K562 (cell line): ENCODE measurements at regions not wholly inside any gene's neighbourhood (a gene's known extent, or its start where the extent isn't known, plus 50 kb on each side); places are given as distances from the start of the nearest gene placed in this dataset.

Source experiments
- ATAC-seq: fragments of 200-7000 bp; cut with Tn5 transposase; 3 replicates; pipeline ENCODE4 v1.9.1; 2020; ENCODE audit warnings: moderate library complexity
- BruUV-seq: library from RNA; stranded (reverse); fragments of 400-500 nt; replicated peaks from 2 replicates; lab custom pipeline; 2021; lab: Mats Ljungman, UMichigan
- CTCF ChIA-PET: fragments of 300-600 bp; formaldehyde crosslinking; extraction: SDS; loops from one replicate; lab custom pipeline; 2021; ENCODE audit warnings: low intra/inter-chr PET ratio; lab: Yijun Ruan, JAX
- POLR2A ChIA-PET: fragments of 300-600, 350-650 bp; sonication (Branson Sonifier 250); formaldehyde crosslinking; extraction: SDS; loops from one replicate; lab custom pipeline; 2021; ENCODE audit warnings: antibody characterized with exemption, inconsistent platforms; lab: Yijun Ruan, JAX
- DNase-seq, 4 experiments: peaks; one replicate each; pipeline versions ENCODE4 v3.0.0 to v3.0.0-alpha.2; 2011 to 2018; ENCODE audit warnings: low spot score in 3 of 4, mixed read lengths in 3 of 4; ENCODE audit errors: extremely low read depth in 1 of 4
- FAIRE-seq: peaks from 2 replicates; lab custom pipeline; 2011; peaks lifted over from hg19 to GRCh38; lab: Jason Lieb, UNC
- H2AFZ ChIP-seq: 2 replicates; pipeline ENCODE4 v1.6.0; 2011; ENCODE audit warnings: low read depth, low read length, control low read depth, inconsistent platforms
- H3K27ac ChIP-seq: fragments of 200-600 bp; 3 replicates; pipeline ENCODE4 v1.8.0; 2011; ENCODE audit warnings: low read depth, mild to moderate bottlenecking, control low read depth, inconsistent platforms, low read length, moderate library complexity, mixed read lengths; ENCODE audit errors: extremely low read depth
- H3K27me3 ChIP-seq, 2 experiments: fragments of 300-600 bp in 1 of 2; 2 replicates in 1 of 2; 3 replicates in 1 of 2; pipeline versions ENCODE4 v1.6.0 to v1.8.0; 2011; ENCODE audit warnings: inconsistent platforms in 2 of 2, low read length in 2 of 2, mild to moderate bottlenecking in 1 of 2, mixed read lengths in 1 of 2, moderate library complexity in 1 of 2; ENCODE audit not compliant: control insufficient read depth in 2 of 2, insufficient read depth in 2 of 2
- H3K36me3 ChIP-seq: fragments of 300-600 bp; 3 replicates; pipeline ENCODE4 v1.8.0; 2011; ENCODE audit warnings: mild to moderate bottlenecking, low read length, inconsistent platforms; ENCODE audit not compliant: control insufficient read depth, insufficient read depth
- H3K4me1 ChIP-seq, 2 experiments: fragments of 200-600 bp in 1 of 2; replicated peaks in 1 of 2; 2 replicates in 1 of 2; 3 replicates in 1 of 2; pipeline versions ENCODE4 v1.5.1 to v1.8.0; 2011; ENCODE audit warnings: inconsistent platforms in 2 of 2, low read length in 2 of 2, mild to moderate bottlenecking in 1 of 2, mixed read lengths in 1 of 2, moderate library complexity in 1 of 2; ENCODE audit not compliant: control insufficient read depth in 2 of 2, insufficient read depth in 2 of 2
- H3K4me2 ChIP-seq: 2 replicates; pipeline ENCODE4 v1.6.1; 2011; ENCODE audit warnings: low read length, control low read depth, inconsistent platforms, mixed read lengths; ENCODE audit not compliant: insufficient read depth
- H3K4me3 ChIP-seq: fragments of 200-600 bp; sonication (generic), shearing (Covaris generic); 2 replicates; pipeline ENCODE4 v1.5.1; 2016; ENCODE audit warnings: control low read depth, inconsistent platforms
- H3K79me2 ChIP-seq: fragments of 200-600 bp; 3 replicates; pipeline ENCODE4 v1.8.0; 2011; ENCODE audit warnings: low read length, inconsistent platforms; ENCODE audit not compliant: control insufficient read depth, insufficient read depth
- H3K9ac ChIP-seq, 2 experiments: 2 replicates each; pipeline versions ENCODE4 v1.6.0 to v1.6.1; 2011; ENCODE audit warnings: low read depth in 2 of 2, low read length in 2 of 2, control low read depth in 1 of 2, inconsistent platforms in 1 of 2, mild to moderate bottlenecking in 1 of 2, mixed read lengths in 1 of 2; ENCODE audit not compliant: insufficient read depth in 1 of 2
- H3K9me1 ChIP-seq: one replicate; pipeline ENCODE4 v1.6.0; 2011; ENCODE audit warnings: inconsistent platforms, mild to moderate bottlenecking, low read length, moderate library complexity; ENCODE audit not compliant: control insufficient read depth, insufficient read depth
- H3K9me3 ChIP-seq: replicated peaks from 2 replicates; pipeline ENCODE4 v1.5.1; 2011; ENCODE audit warnings: low read depth, low read length, inconsistent platforms; ENCODE audit not compliant: control insufficient read depth, insufficient read depth
- H4K20me1 ChIP-seq: replicated peaks from 2 replicates; pipeline ENCODE4 v1.6.1; 2011; ENCODE audit warnings: low read length, inconsistent platforms, mixed read lengths; ENCODE audit not compliant: control insufficient read depth, insufficient read depth
- CBFA2T2 ChIP-seq: fragments of 450-650 bp; conservative IDR thresholded peaks from 2 replicates; pipeline ENCODE4 v1.6.1; 2017; ENCODE audit warnings: mild to moderate bottlenecking
- CBX3 ChIP-seq, 2 experiments: IDR thresholded peaks; 1 replicate in 1 of 2; 2 replicates in 1 of 2; pipeline ENCODE4 v1.6.1; 2012; ENCODE audit warnings: inconsistent platforms in 2 of 2, low read length in 2 of 2, borderline replicate concordance in 1 of 2, control low read depth in 1 of 2
- PHF20 ChIP-seq: fragments of 450-650 bp; IDR thresholded peaks from 2 replicates; pipeline ENCODE4 v1.6.1; 2018; ENCODE audit not compliant: partially characterized antibody
- PHF21A ChIP-seq: fragments of 450-650 bp; IDR thresholded peaks from 2 replicates; pipeline ENCODE4 v1.6.1; 2017; ENCODE audit warnings: low read depth, borderline replicate concordance
- RAD21 ChIP-seq, 2 experiments: fragments of 250-450 bp in 1 of 2; fragments of 450-650 bp in 1 of 2; sonication (Bioruptor Pico) in 1 of 2; formaldehyde crosslinking in 1 of 2; IDR thresholded peaks in 1 of 2; conservative IDR thresholded peaks in 1 of 2; 2 replicates each; pipeline versions ENCODE4 v1.4.0 to v1.8.0; 2020 to 2022; ENCODE audit warnings: mild to moderate bottlenecking in 2 of 2, moderate library complexity in 1 of 2
- SMAD4 ChIP-seq: fragments of 250-450 bp; sonication (Bioruptor Pico); conservative IDR thresholded peaks from 2 replicates; pipeline ENCODE4 v1.8.0; 2021; ENCODE audit warnings: inconsistent platforms, mild to moderate bottlenecking, moderate library complexity
- ZNF561 ChIP-seq: fragments of 450-650 bp; formaldehyde crosslinking; conservative IDR thresholded peaks from 2 replicates; pipeline ENCODE4 v1.4.0; 2020; ENCODE audit warnings: mild to moderate bottlenecking, moderate library complexity
- WGBS: fragments of 100-300 bp; shearing (Covaris generic); methylation state at CpG from one replicate; pipeline ENCODE4 v1.1.6; 2016; ENCODE audit warnings: low coverage, mixed read lengths; ENCODE audit not compliant: insufficient coverage; ENCODE audit errors: missing lambda C conversion rate; 5-methylcytosine and 5-hydroxymethylcytosine counted together
- in situ Hi-C: fragments of 300-500 bp; cut with MboI; formaldehyde crosslinking; loops from 4 replicates; pipeline ENCODE4 v1.15.0; 2018; ENCODE audit warnings: inconsistent platforms, mixed read lengths
- intact Hi-C: fragments of 100-400 bp; cut with micrococcal nuclease; formaldehyde crosslinking; loops from 2 replicates; pipeline ENCODE4 v1.14.2; 2022
- TF ChIP-seq, protein P1 (sequence below): fragments of 250-450 bp; sonication (Bioruptor Pico); IDR thresholded peaks from 2 replicates; pipeline ENCODE4 v1.8.0; 2021; ENCODE audit warnings: mild to moderate bottlenecking, moderate library complexity
- TF ChIP-seq, protein P2 (sequence below): IDR thresholded peaks from 2 replicates; pipeline ENCODE4 v1.6.1; 2014; ENCODE audit warnings: antibody characterized with exemption
- TF ChIP-seq, protein P3 (sequence below), 2 experiments: fragments of 450-650 bp; IDR thresholded peaks; 2 replicates each; pipeline ENCODE4 v1.6.1; 2016; ENCODE audit warnings: mild to moderate bottlenecking in 2 of 2, borderline replicate concordance in 1 of 2, low read depth in 1 of 2, moderate library complexity in 1 of 2
- TF ChIP-seq, protein P4 (sequence below): sonication (generic); formaldehyde crosslinking; IDR thresholded peaks from 2 replicates; pipeline ENCODE4 v1.5.0; 2020; ENCODE audit warnings: missing genetic modification reagents

- in situ Hi-C loops (no loop called here), intact Hi-C loops (no loop called here)
- no peak for DNase-seq
- WGBS = 0% methylated on average over 2 of the region's 2 CpGs
- no peaks in the 10 kb centered on the region for H3K9me3 ChIP-seq
- H3K4me2 ChIP-seq = no peak overlapping the region
- H2AFZ ChIP-seq = no peak overlapping the region
- no peaks in the 10 kb centered on the region for H3K9me1 ChIP-seq
- ChIA-PET CTCF (no interaction called here), POLR2A (no interaction called here)
- no peaks in the 10 kb centered on the region for H3K36me3 ChIP-seq
- FAIRE-seq = no peak
- no peak overlapping the region for H3K9ac ChIP-seq
- no peak for ATAC-seq
- H3K79me2 ChIP-seq = no peaks in the 10 kb centered on the region
- no peaks in the 10 kb centered on the region; a peak in 1 of 5 replicates for H3K27me3 ChIP-seq
- H4K20me1 ChIP-seq = peaks cover 3% of the 10 kb centered on the region; the same call in 1 of the 2 replicates
- H3K4me3 ChIP-seq = no peak overlapping the region
- no TSS peak for BruUV-seq
- no peaks in the 10 kb centered on the region for H3K4me1 ChIP-seq
- no peak overlapping the region for H3K27ac ChIP-seq
- TF ChIP-seq, protein P1, sequence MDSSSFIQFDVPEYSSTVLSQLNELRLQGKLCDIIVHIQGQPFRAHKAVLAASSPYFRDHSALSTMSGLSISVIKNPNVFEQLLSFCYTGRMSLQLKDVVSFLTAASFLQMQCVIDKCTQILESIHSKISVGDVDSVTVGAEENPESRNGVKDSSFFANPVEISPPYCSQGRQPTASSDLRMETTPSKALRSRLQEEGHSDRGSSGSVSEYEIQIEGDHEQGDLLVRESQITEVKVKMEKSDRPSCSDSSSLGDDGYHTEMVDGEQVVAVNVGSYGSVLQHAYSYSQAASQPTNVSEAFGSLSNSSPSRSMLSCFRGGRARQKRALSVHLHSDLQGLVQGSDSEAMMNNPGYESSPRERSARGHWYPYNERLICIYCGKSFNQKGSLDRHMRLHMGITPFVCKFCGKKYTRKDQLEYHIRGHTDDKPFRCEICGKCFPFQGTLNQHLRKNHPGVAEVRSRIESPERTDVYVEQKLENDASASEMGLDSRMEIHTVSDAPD (CRISPR knock-in tag) = no peak
- TF ChIP-seq CBFA2T2 (no peak), PHF20 (no peak), CBX3 (IDR thresholded peaks at IDR 0.05; ENCODE audit: borderline replicate concordance in 1 of 2, low read length in 2 of 2) (no peak), ZNF561 (CRISPR knock-in tag) (no peak), RAD21 (CRISPR knock-in tag; conservative IDR thresholded peaks at IDR 0.05 in 1 of 2, IDR thresholded peaks at IDR 0.05 in 1 of 2) (no peak), SMAD4 (CRISPR knock-in tag) (no peak), PHF21A (no peak)
- TF ChIP-seq, protein P2, sequence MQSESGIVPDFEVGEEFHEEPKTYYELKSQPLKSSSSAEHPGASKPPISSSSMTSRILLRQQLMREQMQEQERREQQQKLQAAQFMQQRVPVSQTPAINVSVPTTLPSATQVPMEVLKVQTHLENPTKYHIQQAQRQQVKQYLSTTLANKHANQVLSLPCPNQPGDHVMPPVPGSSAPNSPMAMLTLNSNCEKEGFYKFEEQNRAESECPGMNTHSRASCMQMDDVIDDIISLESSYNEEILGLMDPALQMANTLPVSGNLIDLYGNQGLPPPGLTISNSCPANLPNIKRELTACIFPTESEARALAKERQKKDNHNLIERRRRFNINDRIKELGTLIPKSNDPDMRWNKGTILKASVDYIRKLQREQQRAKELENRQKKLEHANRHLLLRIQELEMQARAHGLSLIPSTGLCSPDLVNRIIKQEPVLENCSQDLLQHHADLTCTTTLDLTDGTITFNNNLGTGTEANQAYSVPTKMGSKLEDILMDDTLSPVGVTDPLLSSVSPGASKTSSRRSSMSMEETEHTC = no peak
- TF ChIP-seq, protein P3, sequence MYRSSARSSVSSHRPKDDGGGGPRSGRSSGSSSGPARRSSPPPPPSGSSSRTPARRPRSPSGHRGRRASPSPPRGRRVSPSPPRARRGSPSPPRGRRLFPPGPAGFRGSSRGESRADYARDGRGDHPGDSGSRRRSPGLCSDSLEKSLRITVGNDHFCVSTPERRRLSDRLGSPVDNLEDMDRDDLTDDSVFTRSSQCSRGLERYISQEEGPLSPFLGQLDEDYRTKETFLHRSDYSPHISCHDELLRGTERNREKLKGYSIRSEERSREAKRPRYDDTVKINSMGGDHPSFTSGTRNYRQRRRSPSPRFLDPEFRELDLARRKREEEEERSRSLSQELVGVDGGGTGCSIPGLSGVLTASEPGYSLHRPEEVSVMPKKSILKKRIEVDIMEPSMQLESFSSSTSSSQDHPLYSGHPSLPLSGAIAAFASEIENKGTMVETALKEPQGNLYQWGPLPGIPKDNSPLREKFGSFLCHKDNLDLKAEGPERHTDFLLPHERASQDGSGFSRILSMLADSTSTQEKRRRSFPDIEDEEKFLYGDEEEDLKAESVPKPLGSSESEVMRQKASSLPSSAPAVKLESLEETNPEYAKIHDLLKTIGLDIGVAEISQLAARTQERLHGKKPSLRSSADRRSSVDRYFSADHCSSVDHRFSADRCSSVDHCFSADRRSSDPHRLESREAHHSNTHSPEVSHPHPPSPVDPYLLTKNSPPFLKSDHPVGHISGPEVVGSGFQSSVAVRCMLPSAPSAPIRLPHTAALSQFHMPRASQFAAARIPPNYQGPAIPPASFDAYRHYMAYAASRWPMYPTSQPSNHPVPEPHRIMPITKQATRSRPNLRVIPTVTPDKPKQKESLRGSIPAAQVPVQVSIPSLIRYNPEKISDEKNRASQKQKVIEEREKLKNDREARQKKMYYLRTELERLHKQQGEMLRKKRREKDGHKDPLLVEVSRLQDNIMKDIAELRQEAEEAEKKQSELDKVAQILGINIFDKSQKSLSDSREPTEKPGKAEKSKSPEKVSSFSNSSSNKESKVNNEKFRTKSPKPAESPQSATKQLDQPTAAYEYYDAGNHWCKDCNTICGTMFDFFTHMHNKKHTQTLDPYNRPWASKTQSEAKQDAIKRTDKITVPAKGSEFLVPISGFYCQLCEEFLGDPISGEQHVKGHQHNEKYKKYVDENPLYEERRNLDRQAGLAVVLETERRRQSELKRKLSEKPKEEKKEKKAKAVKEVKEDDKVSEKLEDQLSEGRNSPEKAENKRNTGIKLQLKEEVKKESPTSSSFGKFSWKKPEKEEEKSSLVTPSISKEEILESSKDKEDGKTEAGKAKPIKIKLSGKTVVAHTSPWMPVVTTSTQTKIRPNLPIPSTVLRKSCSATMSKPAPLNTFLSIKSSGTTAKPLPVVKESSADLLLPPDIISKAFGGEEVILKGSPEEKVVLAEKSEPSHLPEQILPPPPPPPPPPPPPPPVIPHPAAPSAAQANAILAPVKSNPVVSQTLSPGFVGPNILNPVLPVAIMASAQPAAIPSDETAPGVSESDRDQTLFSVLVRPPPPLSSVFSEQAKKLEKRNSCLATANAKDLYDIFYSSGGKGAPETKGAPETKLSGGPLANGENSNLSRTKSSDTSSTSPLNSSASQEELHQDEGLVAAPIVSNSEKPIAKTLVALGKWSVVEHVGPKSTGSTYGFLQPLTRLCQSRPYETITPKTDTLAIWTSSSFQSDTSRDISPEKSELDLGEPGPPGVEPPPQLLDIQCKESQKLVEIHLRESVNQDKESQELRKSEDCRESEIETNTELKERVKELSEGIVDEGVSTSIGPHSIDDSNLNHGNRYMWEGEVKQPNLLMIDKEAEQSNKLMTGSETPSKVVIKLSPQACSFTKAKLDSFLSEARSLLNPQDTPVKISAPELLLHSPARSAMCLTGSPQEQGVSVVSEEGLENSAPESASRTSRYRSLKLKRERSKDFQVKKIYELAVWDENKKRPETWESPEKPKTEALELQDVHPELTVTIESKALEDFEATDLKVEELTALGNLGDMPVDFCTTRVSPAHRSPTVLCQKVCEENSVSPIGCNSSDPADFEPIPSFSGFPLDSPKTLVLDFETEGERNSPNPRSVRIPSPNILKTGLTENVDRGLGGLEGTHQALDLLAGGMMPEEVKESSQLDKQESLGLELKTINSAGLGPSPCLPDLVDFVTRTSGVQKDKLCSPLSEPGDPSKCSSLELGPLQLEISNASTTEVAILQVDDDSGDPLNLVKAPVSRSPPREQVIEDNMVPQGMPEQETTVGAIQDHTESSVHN (IDR thresholded peaks at IDR 0.05; ENCODE audit: borderline replicate concordance in 1 of 2, low read depth in 1 of 2) = no peak
- TF ChIP-seq, protein P4, sequence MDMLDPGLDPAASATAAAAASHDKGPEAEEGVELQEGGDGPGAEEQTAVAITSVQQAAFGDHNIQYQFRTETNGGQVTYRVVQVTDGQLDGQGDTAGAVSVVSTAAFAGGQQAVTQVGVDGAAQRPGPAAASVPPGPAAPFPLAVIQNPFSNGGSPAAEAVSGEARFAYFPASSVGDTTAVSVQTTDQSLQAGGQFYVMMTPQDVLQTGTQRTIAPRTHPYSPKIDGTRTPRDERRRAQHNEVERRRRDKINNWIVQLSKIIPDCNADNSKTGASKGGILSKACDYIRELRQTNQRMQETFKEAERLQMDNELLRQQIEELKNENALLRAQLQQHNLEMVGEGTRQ (CRISPR knock-in tag) = no peak
These were observed 234.7 kb upstream of the NPY start for GRCh38 chr7:24049296-24049695.
